Neuronal stem cell (in vitro differentiated cells): ENCODE measurements at regions not wholly inside any gene's neighbourhood (a gene's known extent, or its start where the extent isn't known, plus 50 kb on each side); places are given as distances from the start of the nearest gene placed in this dataset.

ENCODE experiments used
- DNase-seq: peaks from one replicate; pipeline ENCODE4 v3.0.0-alpha.2; 2013; ENCODE audit warnings: low spot score
- H2AFZ ChIP-seq: one replicate; pipeline ENCODE4 v1.6.1; 2013; ENCODE audit warnings: mild to moderate bottlenecking, low read length, inconsistent platforms
- H2AK5ac ChIP-seq: 2 replicates; pipeline ENCODE4 v1.6.1; 2013; ENCODE audit warnings: low read depth, mild to moderate bottlenecking, inconsistent platforms, low read length, moderate library complexity, mixed read lengths
- H2BK120ac ChIP-seq: 2 replicates; pipeline ENCODE4 v1.6.1; 2013; ENCODE audit warnings: low read depth, mild to moderate bottlenecking, inconsistent platforms, low read length, moderate library complexity, mixed read lengths
- H2BK12ac ChIP-seq: one replicate; pipeline ENCODE4 v1.6.1; 2013; ENCODE audit warnings: low read length, inconsistent platforms
- H2BK15ac ChIP-seq: 2 replicates; pipeline ENCODE4 v1.6.1; 2013; ENCODE audit warnings: mild to moderate bottlenecking, low read length, inconsistent platforms, mixed read lengths
- H2BK5ac ChIP-seq: one replicate; pipeline ENCODE4 v1.6.1; 2013; ENCODE audit warnings: inconsistent platforms, mild to moderate bottlenecking, low read length, moderate library complexity
- H3K14ac ChIP-seq: one replicate; pipeline ENCODE4 v1.6.1; 2013; ENCODE audit warnings: low read length, inconsistent platforms
- H3K18ac ChIP-seq: 2 replicates; pipeline ENCODE4 v1.6.1; 2013; ENCODE audit warnings: low read length, inconsistent platforms
- H3K23ac ChIP-seq: 2 replicates; pipeline ENCODE4 v1.6.1; 2013; ENCODE audit warnings: low read depth, mild to moderate bottlenecking, mixed read lengths, low read length, inconsistent platforms; ENCODE audit not compliant: poor library complexity
- H3K27ac ChIP-seq: replicated peaks from 3 replicates; pipeline ENCODE4 v1.5.1; 2013; ENCODE audit warnings: low read length, inconsistent platforms
- H3K27me3 ChIP-seq, 3 experiments: 2 replicates each; pipeline ENCODE4 v1.6.1; 2013; ENCODE audit warnings: low read length in 3 of 3, mild to moderate bottlenecking in 2 of 3, inconsistent platforms in 1 of 3, low read depth in 1 of 3, mixed read lengths in 1 of 3, moderate library complexity in 1 of 3; ENCODE audit not compliant: control insufficient read depth in 3 of 3, insufficient read depth in 3 of 3
- H3K36me3 ChIP-seq, 2 donors: replicated peaks in 1 of 2; 2 replicates each; pipeline ENCODE4 v1.6.1; 2013; ENCODE audit warnings: low read length in 2 of 2; ENCODE audit not compliant: control insufficient read depth in 2 of 2, insufficient read depth in 2 of 2
- H3K4ac ChIP-seq: 2 replicates; pipeline ENCODE4 v1.6.1; 2013; ENCODE audit warnings: inconsistent platforms, mild to moderate bottlenecking, low read length, moderate library complexity
- H3K4me1 ChIP-seq, 2 donors: 1 replicate in 1 of 2; 2 replicates in 1 of 2; pipeline ENCODE4 v1.6.1; 2013; ENCODE audit warnings: low read length in 2 of 2, low read depth in 1 of 2; ENCODE audit not compliant: control insufficient read depth in 2 of 2, insufficient read depth in 1 of 2
- H3K4me2 ChIP-seq: one replicate; pipeline ENCODE4 v1.6.1; 2013; ENCODE audit warnings: mild to moderate bottlenecking, low read length, inconsistent platforms; ENCODE audit not compliant: insufficient read depth, poor library complexity, severe bottlenecking
- H3K4me3 ChIP-seq, 2 donors: 2 replicates each; pipeline ENCODE4 v1.5.1; 2013; ENCODE audit warnings: low read length in 2 of 2, mild to moderate bottlenecking in 2 of 2, inconsistent platforms in 1 of 2, moderate library complexity in 1 of 2
- H3K79me1 ChIP-seq: one replicate; pipeline ENCODE4 v1.6.1; 2013; ENCODE audit warnings: low read depth, mild to moderate bottlenecking, inconsistent platforms, low read length, moderate library complexity
- H3K9ac ChIP-seq: one replicate; pipeline ENCODE4 v1.6.1; 2013; ENCODE audit warnings: mild to moderate bottlenecking, low read depth, low read length, inconsistent platforms; ENCODE audit not compliant: poor library complexity
- H3K9me3 ChIP-seq, 2 donors: replicated peaks in 1 of 2; 2 replicates each; pipeline versions ENCODE3 to v1.6.1; 2013; ENCODE audit warnings: low read length in 2 of 2, mild to moderate bottlenecking in 2 of 2, inconsistent platforms in 1 of 2, low read depth in 1 of 2, mixed read lengths in 1 of 2, moderate library complexity in 1 of 2; ENCODE audit not compliant: control insufficient read depth in 2 of 2, insufficient read depth in 1 of 2
- H4K8ac ChIP-seq: one replicate; pipeline ENCODE4 v1.6.1; 2013; ENCODE audit warnings: low read depth, mild to moderate bottlenecking, inconsistent platforms, low read length, moderate library complexity
- H4K91ac ChIP-seq: one replicate; pipeline ENCODE4 v1.6.1; 2013; ENCODE audit warnings: low read length, low read depth, mild to moderate bottlenecking, inconsistent platforms; ENCODE audit not compliant: poor library complexity
- WGBS, 2 donors: extraction: QIAGEN DNeasy Blood & Tissue Kit; methylation state at CpG; one replicate each; pipeline ENCODE4 v1.1.7; 2013; ENCODE audit warnings: missing lambda C conversion rate in 2 of 2, mixed read lengths in 1 of 2; ENCODE audit not compliant: insufficient read length in 2 of 2, insufficient replicate concordance in 1 of 2; ENCODE audit errors: extremely low coverage in 2 of 2; 5-methylcytosine and 5-hydroxymethylcytosine counted together

DNA sequence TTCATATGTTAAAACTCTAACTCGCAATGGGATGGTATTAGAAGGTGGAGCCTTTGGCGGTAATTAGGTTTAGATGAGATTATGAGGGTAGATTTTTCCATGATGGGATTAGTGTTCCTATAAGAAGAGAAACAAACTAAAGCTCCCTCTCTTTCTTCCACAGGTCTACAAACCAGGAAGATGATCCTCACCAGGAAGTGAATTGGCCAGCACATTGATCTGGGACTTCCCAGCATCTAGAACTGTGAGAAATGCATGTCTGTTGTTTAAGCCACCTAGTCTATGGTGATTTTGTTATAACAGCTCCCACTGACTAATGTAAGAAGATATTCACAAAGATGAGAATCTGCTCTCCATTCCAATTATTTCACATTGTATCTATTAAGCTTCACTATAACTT, 2266.9 kb downstream of the PCDH7 start:
- H3K4ac ChIP-seq: no peak overlapping the region
- H2AFZ ChIP-seq: no peak overlapping the region
- WGBS, 2 donors: no CpG with 5 or more reads among the region's 2 CpGs
- H3K36me3 ChIP-seq: no peaks in the 10 kb centered on the region
- no peak overlapping the region for H2BK12ac ChIP-seq
- no peak overlapping the region for H3K18ac ChIP-seq
- no peak overlapping the region for H2AK5ac ChIP-seq
- H2BK5ac ChIP-seq: no peak overlapping the region
- no peak overlapping the region for H3K4me3 ChIP-seq
- no peak overlapping the region for H2BK120ac ChIP-seq
- H3K27me3 ChIP-seq: no peaks in the 10 kb centered on the region
- H4K8ac ChIP-seq: no peak overlapping the region
- no peak overlapping the region for H2BK15ac ChIP-seq
- H3K9ac ChIP-seq: no peak overlapping the region
- H3K4me2 ChIP-seq: no peak overlapping the region
- no peak overlapping the region for H3K23ac ChIP-seq
- H4K91ac ChIP-seq: no peak overlapping the region
- no peak overlapping the region for H3K14ac ChIP-seq
- H3K27ac ChIP-seq: no peak overlapping the region
- H3K9me3 ChIP-seq: no peaks in the 10 kb centered on the region
- H3K4me1 ChIP-seq: no peaks in the 10 kb centered on the region
- DNase-seq: no peak
- no peaks in the 10 kb centered on the region for H3K79me1 ChIP-seq

DNA sequence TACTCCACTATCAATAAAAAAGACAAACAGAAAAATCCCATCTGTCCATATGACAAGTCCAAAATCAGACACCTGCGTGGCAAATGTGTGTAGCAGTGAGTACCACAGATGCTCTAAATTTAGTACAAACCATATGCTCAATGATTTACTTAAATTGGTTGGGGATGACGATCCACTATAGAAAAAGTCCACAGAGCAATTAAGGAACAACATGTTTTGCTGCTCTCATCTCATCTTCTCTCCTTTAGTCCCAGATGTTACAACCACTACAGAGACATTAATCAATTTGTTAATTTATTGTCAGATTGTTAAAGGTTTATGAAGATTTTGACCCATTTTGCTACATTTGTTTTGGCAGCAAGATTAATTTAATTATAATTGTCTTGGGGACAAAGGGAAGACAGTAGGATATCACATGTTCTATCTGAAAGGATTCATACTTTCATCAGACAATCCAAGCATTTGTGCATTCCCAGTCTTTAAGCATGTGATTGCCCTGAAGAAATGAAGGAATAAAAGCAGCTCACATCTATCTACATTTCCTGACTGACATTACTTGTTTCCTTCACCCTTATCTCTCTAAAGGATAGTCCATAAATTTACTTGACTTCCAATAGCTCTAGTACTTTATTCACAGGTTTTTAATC, 2268.1 kb downstream of the PCDH7 start:
- Histone ChIP-seq H3K27me3 (no peaks in the 10 kb centered on the region), H3K4me3 (no peak overlapping the region), H3K27ac (no peak overlapping the region), H4K91ac (no peak overlapping the region), H2BK15ac (no peak overlapping the region), H3K9me3 (no peaks in the 10 kb centered on the region), H3K79me1 (no peaks in the 10 kb centered on the region), H3K18ac (no peak overlapping the region), H3K4me2 (no peak overlapping the region), H2BK120ac (no peak overlapping the region), H2AFZ (no peak overlapping the region), H3K14ac (no peak overlapping the region), H2AK5ac (no peak overlapping the region), H3K9ac (no peak overlapping the region), H3K36me3 (no peaks in the 10 kb centered on the region), H4K8ac (no peak overlapping the region), H3K4me1 (no peaks in the 10 kb centered on the region), H3K4ac (no peak overlapping the region), H3K23ac (no peak overlapping the region), H2BK5ac (no peak overlapping the region), H2BK12ac (no peak overlapping the region)
- DNase-seq: no peak
- WGBS, 2 donors: no CpG with 5 or more reads among the region's 2 CpGs

DNA sequence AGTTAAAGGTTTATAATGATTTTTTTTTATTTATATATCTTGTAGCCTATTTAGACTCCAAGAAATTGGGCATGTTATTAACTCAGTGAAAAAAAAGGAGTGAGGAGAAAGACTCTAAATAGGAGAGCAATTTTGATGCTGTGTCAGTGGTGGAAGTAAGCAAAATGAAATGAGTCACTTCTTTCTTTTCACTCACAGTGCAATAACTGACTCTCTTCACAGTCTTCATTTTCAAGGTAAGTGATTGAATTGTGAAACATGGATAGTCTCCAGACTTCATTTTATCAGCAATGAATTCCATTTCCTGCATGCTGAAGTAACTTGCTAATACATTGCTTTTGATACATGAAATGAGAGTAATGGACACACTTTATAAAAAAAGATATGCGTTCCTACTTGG, 2271.5 kb downstream of the PCDH7 start:
- Histone ChIP-seq H3K27me3 (no peaks in the 10 kb centered on the region), H2BK120ac (no peak overlapping the region), H3K23ac (no peak overlapping the region), H3K4me3 (no peak overlapping the region), H3K4ac (no peak overlapping the region), H2BK15ac (no peak overlapping the region), H3K14ac (no peak overlapping the region), H4K8ac (no peak overlapping the region), H3K4me1 (no peaks in the 10 kb centered on the region), H4K91ac (no peak overlapping the region), H2AK5ac (no peak overlapping the region), H3K36me3 (no peaks in the 10 kb centered on the region), H3K9ac (no peak overlapping the region), H3K4me2 (no peak overlapping the region), H2AFZ (no peak overlapping the region), H3K9me3 (no peaks in the 10 kb centered on the region), H3K27ac (no peak overlapping the region), H2BK12ac (no peak overlapping the region), H3K79me1 (no peaks in the 10 kb centered on the region), H3K18ac (no peak overlapping the region), H2BK5ac (no peak overlapping the region)
- no peak for DNase-seq
- WGBS, 2 donors: no CpG with 5 or more reads among the region's 1 CpG

DNA sequence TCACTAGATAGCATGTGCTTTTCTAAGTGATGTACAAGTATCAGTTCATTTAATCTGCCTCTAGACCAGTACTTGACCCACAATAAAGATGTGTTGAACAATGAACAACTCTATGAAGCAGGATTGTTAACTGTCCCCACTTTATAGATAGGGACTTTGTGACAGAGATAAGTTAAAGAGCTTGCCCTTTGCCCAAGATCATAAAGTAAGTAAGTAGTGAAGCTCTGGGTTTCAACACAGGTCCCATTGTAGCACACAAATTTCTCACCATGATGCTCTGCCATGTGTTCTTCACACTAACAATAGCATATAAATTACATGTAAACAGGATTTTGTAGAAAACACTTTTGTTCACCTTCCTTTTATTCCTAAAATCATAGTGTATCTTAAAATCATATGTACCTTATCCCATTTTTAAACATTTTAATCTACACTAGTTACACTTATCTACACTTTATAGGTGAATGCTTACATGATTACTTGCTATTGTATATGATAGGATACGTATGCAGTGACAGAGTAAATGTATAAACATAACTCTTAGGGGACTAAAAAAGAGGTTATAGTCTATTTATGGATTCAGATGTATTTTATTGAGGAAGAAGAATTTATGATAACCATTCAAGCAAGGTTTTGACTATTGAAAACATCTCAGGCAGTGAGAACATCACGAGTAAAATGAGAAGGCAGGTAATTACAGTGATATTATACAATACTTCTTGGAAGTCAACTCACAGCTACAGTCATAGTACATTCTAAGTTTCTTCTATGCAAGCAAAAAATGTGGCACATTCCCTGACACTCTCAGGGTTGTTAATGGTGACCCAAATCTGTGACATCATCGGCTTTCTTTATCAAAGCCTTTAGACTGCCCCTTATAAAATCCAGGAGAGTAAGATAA, 2275.1 kb downstream of the PCDH7 start:
- Histone ChIP-seq H3K9me3 (no peaks in the 10 kb centered on the region), H4K91ac (no peak overlapping the region), H3K27me3 (no peaks in the 10 kb centered on the region), H3K27ac (no peak overlapping the region), H2AK5ac (no peak overlapping the region), H3K9ac (no peak overlapping the region), H3K23ac (no peak overlapping the region), H3K18ac (no peak overlapping the region), H4K8ac (no peak overlapping the region), H2BK15ac (no peak overlapping the region), H3K4me1 (no peaks in the 10 kb centered on the region), H2BK12ac (no peak overlapping the region), H2AFZ (no peak overlapping the region), H3K4me2 (no peak overlapping the region), H2BK120ac (no peak overlapping the region), H3K4me3 (no peak overlapping the region), H2BK5ac (no peak overlapping the region), H3K36me3 (no peaks in the 10 kb centered on the region), H3K14ac (no peak overlapping the region), H3K79me1 (no peaks in the 10 kb centered on the region), H3K4ac (no peak overlapping the region)
- no peak for DNase-seq
- no CpG with 5 or more reads among the region's 3 CpGs for WGBS, 2 donors
